ENCODE measurements at regions not wholly inside any gene's neighbourhood (a gene's known extent, or its start where the extent isn't known, plus 50 kb on each side); places are given as distances from the start of the nearest gene placed in this dataset.

- no peak for DNase-seq
These were observed 106.9 kb downstream of the CARTPT start for GRCh38 chr5:71825992-71826391.

GRCh38 chr5:71828291-71829040 is 109.4 kb downstream of the CARTPT start:
- DNase-seq = no peak

GRCh38 chr5:71829206-71829605 is 110.1 kb downstream of the CARTPT start:
- no peak for DNase-seq

GRCh38 chr5:71830681-71831539 is 111.8 kb downstream of the CARTPT start:
- DNase-seq = no peak

- no peak for DNase-seq
These were observed 114.0 kb downstream of the CARTPT start for GRCh38 chr5:71832812-71833715.

GRCh38 chr5:71834601-71835000 is 115.5 kb downstream of the CARTPT start:
- DNase-seq = no peak

GRCh38 chr5:71836084-71836483 is 117.0 kb downstream of the CARTPT start:
- no peak for DNase-seq

GRCh38 chr5:71836559-71837112 is 117.6 kb downstream of the CARTPT start:
- no peak for DNase-seq

- no peak for DNase-seq
These were observed 119.2 kb downstream of the CARTPT start for GRCh38 chr5:71838286-71838685.

- DNase-seq = no peak
These were observed 120.2 kb downstream of the CARTPT start for GRCh38 chr5:71839096-71839884.

GRCh38 chr5:71841107-71841506 is 122.0 kb downstream of the CARTPT start:
- no peak for DNase-seq

- no peak for DNase-seq
These were observed 124.0 kb downstream of the CARTPT start for GRCh38 chr5:71843111-71843510.

GRCh38 chr5:71844862-71845261 is 125.8 kb downstream of the CARTPT start:
- no peak for DNase-seq

- no peak for DNase-seq
These were observed 140.4 kb downstream of the CARTPT start for GRCh38 chr5:71859515-71859914.

- no peak for DNase-seq
These were observed 141.0 kb downstream of the CARTPT start for GRCh38 chr5:71860048-71860447.

- DNase-seq = no peak
These were observed 142.6 kb downstream of the CARTPT start for GRCh38 chr5:71861682-71862081.

GRCh38 chr5:71862087-71862486 is 143.0 kb downstream of the CARTPT start:
- no peak for DNase-seq

GRCh38 chr5:71862507-71863060 is 143.5 kb downstream of the CARTPT start:
- no peak for DNase-seq

GRCh38 chr5:71864730-71865601 is 145.9 kb downstream of the CARTPT start:
- DNase-seq = no peak

GRCh38 chr5:71865665-71866320 is 146.7 kb downstream of the CARTPT start:
- DNase-seq = no peak
